ENCODE measurements at regions not wholly inside any gene's neighbourhood (a gene's known extent, or its start where the extent isn't known, plus 50 kb on each side); places are given as distances from the start of the nearest gene placed in this dataset.

GRCh38 chr4:11074581-11075241, 354.0 kb downstream of the HS3ST1 start:
- H3K36me3 ChIP-seq: no peaks in the 10 kb centered on the region
- no peak for TF ChIP-seq POLR2A (IDR thresholded peaks at IDR 0.05)
- TF ChIP-seq CTCF (IDR thresholded peaks at IDR 0.05 in 8 of 11, conservative IDR thresholded peaks at IDR 0.05 in 3 of 11): no peak
- no peak for TF ChIP-seq POLR2AphosphoS5 (IDR thresholded peaks at IDR 0.05)
- H3K27ac ChIP-seq: no peak overlapping the region
- DNase-seq: no peak
- H3K4me3 ChIP-seq: no peak overlapping the region
- intact Hi-C loops (cut with DNase I; ENCODE audit: low total_unique reads): no loop called here
- no peaks in the 10 kb centered on the region for H3K4me1 ChIP-seq
- 60 to 87% (median 68%) methylated on average over 4 of the region's 4 CpGs for WGBS, 5 donors
- no peaks in the 10 kb centered on the region for H3K9me3 ChIP-seq
- no peaks in the 10 kb centered on the region for H3K27me3 ChIP-seq (replicated peaks in 1 of 7)

GRCh38 chr4:11073621-11074051, 355.1 kb downstream of the HS3ST1 start:
- 91 to 97% (median 93%) methylated on average over 6 of the region's 6 CpGs for WGBS, 5 donors
- no peaks in the 10 kb centered on the region for H3K4me1 ChIP-seq
- no peaks in the 10 kb centered on the region for H3K9me3 ChIP-seq
- H3K4me3 ChIP-seq: no peak overlapping the region
- TF ChIP-seq CTCF (IDR thresholded peaks at IDR 0.05 in 8 of 11, conservative IDR thresholded peaks at IDR 0.05 in 3 of 11): no peak
- TF ChIP-seq POLR2A (IDR thresholded peaks at IDR 0.05): no peak
- no peak for TF ChIP-seq POLR2AphosphoS5 (IDR thresholded peaks at IDR 0.05)
- no peak overlapping the region for H3K27ac ChIP-seq
- no peaks in the 10 kb centered on the region for H3K36me3 ChIP-seq
- DNase-seq: no peak
- no peaks in the 10 kb centered on the region for H3K27me3 ChIP-seq (replicated peaks in 1 of 7)
- intact Hi-C loops (cut with DNase I; ENCODE audit: low total_unique reads): no loop called here

- no peaks in the 10 kb centered on the region for H3K27me3 ChIP-seq (replicated peaks in 1 of 7)
- intact Hi-C loops (cut with DNase I; ENCODE audit: low total_unique reads): no loop called here
- DNase-seq: no peak
- H3K4me1 ChIP-seq: no peaks in the 10 kb centered on the region
- TF ChIP-seq POLR2A (IDR thresholded peaks at IDR 0.05) (no peak), POLR2AphosphoS5 (IDR thresholded peaks at IDR 0.05) (no peak), CTCF (IDR thresholded peaks at IDR 0.05 in 8 of 11, conservative IDR thresholded peaks at IDR 0.05 in 3 of 11) (no peak)
- H3K36me3 ChIP-seq: no peaks in the 10 kb centered on the region
- no peak overlapping the region for H3K4me3 ChIP-seq
- H3K27ac ChIP-seq: no peak overlapping the region
- H3K9me3 ChIP-seq: no peaks in the 10 kb centered on the region
- WGBS, 5 donors: 76 to 89% (median 87%) methylated on average over 8 of the region's 8 CpGs
These were observed 355.7 kb downstream of the HS3ST1 start for GRCh38 chr4:11072999-11073398.

GRCh38 chr4:11072463-11072862, 356.2 kb downstream of the HS3ST1 start:
- Histone ChIP-seq H3K27me3 (replicated peaks in 1 of 7) (no peaks in the 10 kb centered on the region), H3K36me3 (no peaks in the 10 kb centered on the region), H3K27ac (no peak overlapping the region), H3K4me3 (no peak overlapping the region), H3K9me3 (no peaks in the 10 kb centered on the region), H3K4me1 (no peaks in the 10 kb centered on the region)
- intact Hi-C loops (cut with DNase I; ENCODE audit: low total_unique reads): no loop called here
- TF ChIP-seq CTCF (IDR thresholded peaks at IDR 0.05 in 8 of 11, conservative IDR thresholded peaks at IDR 0.05 in 3 of 11) (no peak), POLR2A (IDR thresholded peaks at IDR 0.05) (no peak), POLR2AphosphoS5 (IDR thresholded peaks at IDR 0.05) (no peak)
- WGBS, 5 donors: 86 to 94% (median 88%) methylated on average over 5 of the region's 5 CpGs
- DNase-seq: no peak
